ENCODE measurements at regions not wholly inside any gene's neighbourhood (a gene's known extent, or its start where the extent isn't known, plus 50 kb on each side); places are given as distances from the start of the nearest gene placed in this dataset.

DNA sequence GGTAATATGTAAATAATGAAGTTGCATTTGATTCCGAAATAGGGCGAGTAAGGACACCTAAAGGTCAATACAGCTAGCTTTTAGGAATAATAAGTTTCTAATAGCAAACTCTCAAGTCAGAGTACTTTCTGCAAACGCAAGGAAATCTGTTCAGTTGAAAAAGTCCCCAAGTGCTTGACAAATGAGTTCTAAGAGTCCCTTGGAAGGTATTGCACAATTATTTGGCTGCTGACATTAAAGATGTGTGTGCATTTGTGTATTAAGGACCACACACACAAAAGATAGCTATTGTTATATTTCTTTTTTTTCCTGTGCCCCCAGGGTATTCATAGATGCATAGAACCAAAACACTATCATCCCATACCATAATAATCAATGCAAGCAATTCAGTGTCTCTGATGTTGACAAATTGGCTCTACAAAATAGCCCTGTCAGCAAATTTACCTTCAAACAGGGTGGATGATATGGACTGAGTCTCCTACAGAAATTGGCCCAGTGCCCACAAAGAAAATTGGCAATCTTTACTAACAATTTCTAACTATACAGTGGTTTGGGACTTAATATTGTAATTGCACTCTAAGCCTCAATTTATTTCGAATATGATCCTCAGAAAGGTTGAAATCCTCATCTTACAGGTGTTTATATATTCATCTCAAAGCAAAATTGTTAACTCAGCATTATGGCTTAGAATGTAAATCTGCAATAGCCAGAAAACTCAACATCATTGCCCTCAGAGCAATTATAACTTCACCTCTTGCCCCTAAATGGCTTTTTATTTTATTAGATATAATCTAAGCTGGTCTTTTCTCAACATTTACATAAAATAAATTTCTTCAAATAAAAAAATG, 827.2 kb downstream of the MAT2B start:
- Histone ChIP-seq H3K27me3 (no peaks in the 10 kb centered on the region), H3K4me1 (ENCODE audit: low read depth) (no peaks in the 10 kb centered on the region), H3K27ac (no peak overlapping the region), H3K36me3 (no peaks in the 10 kb centered on the region), H3K9me3 (ENCODE audit: low read depth) (no peaks in the 10 kb centered on the region), H3K4me3 (no peak overlapping the region)
- TF ChIP-seq, protein P1, sequence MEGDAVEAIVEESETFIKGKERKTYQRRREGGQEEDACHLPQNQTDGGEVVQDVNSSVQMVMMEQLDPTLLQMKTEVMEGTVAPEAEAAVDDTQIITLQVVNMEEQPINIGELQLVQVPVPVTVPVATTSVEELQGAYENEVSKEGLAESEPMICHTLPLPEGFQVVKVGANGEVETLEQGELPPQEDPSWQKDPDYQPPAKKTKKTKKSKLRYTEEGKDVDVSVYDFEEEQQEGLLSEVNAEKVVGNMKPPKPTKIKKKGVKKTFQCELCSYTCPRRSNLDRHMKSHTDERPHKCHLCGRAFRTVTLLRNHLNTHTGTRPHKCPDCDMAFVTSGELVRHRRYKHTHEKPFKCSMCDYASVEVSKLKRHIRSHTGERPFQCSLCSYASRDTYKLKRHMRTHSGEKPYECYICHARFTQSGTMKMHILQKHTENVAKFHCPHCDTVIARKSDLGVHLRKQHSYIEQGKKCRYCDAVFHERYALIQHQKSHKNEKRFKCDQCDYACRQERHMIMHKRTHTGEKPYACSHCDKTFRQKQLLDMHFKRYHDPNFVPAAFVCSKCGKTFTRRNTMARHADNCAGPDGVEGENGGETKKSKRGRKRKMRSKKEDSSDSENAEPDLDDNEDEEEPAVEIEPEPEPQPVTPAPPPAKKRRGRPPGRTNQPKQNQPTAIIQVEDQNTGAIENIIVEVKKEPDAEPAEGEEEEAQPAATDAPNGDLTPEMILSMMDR (IDR thresholded peaks at IDR 0.05; ENCODE audit: low read depth, low read length), result no peak
- DNase-seq (ENCODE audit: low read depth in 1 of 2, low spot score in 1 of 2), result no peak

DNA sequence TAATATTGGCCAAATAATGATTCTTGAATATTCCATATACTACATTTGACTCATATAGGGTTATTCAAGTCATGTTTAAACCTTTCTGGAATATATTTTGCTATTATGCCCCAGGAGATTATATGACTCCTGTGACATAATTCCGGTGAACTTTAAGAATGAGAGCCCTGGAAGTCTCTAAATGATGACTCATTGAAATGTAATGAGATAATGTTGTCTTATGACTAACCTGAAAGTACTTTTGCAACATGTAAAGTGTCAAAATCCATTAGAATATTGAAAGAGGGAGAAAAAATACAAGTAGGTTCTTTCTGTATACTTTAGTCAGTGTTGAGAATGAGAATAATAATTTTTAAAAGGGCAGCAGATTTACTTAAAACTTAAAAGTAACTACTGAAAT, 830.4 kb downstream of the MAT2B start:
- H3K27me3 ChIP-seq, result no peaks in the 10 kb centered on the region
- no peak overlapping the region for H3K4me3 ChIP-seq
- H3K4me1 ChIP-seq (ENCODE audit: low read depth), result no peaks in the 10 kb centered on the region
- H3K27ac ChIP-seq, result no peak overlapping the region
- peak in 1 of 2 donors; percentile 71 for DNase-seq (ENCODE audit: low read depth in 1 of 2, low spot score in 1 of 2)
- no peaks in the 10 kb centered on the region for H3K36me3 ChIP-seq
- TF ChIP-seq, protein P1 (IDR thresholded peaks at IDR 0.05; ENCODE audit: low read depth, low read length), result no peak
- H3K9me3 ChIP-seq (ENCODE audit: low read depth), result no peaks in the 10 kb centered on the region

DNA sequence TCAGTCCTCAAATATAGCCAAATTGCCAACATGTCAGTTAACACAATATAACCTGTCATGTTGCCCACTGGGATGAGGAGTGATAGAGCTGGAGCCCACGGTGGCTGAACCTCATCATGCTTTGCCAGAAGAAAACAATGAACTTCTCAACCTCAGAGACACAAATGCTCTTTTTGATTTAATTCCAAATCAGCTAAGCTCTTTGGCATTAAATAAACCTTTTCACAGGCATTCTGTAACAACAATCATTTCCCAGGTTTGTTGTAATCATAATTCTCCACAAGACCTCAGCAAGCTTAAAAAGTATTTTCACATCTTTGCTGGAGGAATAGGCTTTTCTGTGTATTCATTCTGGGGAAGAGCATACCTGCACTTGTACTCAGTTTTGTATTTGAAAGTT, 830.9 kb downstream of the MAT2B start:
- H3K9me3 ChIP-seq (ENCODE audit: low read depth), result no peaks in the 10 kb centered on the region
- TF ChIP-seq, protein P1 (IDR thresholded peaks at IDR 0.05; ENCODE audit: low read depth, low read length), result no peak
- no peaks in the 10 kb centered on the region for H3K4me1 ChIP-seq (ENCODE audit: low read depth)
- no peaks in the 10 kb centered on the region for H3K36me3 ChIP-seq
- H3K4me3 ChIP-seq, result no peak overlapping the region
- no peaks in the 10 kb centered on the region for H3K27me3 ChIP-seq
- H3K27ac ChIP-seq, result no peak overlapping the region
- DNase-seq (ENCODE audit: low read depth in 1 of 2, low spot score in 1 of 2), result no peak

DNA sequence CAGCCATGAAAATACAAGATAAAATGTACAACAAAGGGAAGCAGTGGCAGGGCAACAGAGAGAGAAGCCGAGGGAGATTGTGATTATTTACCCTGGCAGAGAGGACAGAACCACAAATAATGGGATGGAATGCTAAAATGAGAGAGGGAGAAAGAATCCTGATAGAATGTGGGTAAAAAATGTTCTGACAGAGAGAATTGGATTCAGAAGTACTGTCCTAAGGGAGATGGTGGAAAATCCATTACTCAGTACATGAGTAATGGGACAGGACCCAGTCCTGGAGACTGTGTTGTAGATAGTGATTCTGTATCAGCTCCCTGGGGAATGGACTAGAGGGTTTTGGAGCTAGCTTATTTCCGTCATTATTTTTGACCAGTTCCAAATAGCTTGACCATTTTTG, 831.5 kb downstream of the MAT2B start:
- no peak overlapping the region for H3K4me3 ChIP-seq
- no peaks in the 10 kb centered on the region for H3K4me1 ChIP-seq (ENCODE audit: low read depth)
- no peaks in the 10 kb centered on the region for H3K9me3 ChIP-seq (ENCODE audit: low read depth)
- no peak overlapping the region for H3K27ac ChIP-seq
- H3K27me3 ChIP-seq, result no peaks in the 10 kb centered on the region
- peak in 1 of 2 donors; percentile 88 for DNase-seq (ENCODE audit: low read depth in 1 of 2, low spot score in 1 of 2)
- H3K36me3 ChIP-seq, result no peaks in the 10 kb centered on the region
- TF ChIP-seq, protein P1 (IDR thresholded peaks at IDR 0.05; ENCODE audit: low read depth, low read length), result no peak

DNA sequence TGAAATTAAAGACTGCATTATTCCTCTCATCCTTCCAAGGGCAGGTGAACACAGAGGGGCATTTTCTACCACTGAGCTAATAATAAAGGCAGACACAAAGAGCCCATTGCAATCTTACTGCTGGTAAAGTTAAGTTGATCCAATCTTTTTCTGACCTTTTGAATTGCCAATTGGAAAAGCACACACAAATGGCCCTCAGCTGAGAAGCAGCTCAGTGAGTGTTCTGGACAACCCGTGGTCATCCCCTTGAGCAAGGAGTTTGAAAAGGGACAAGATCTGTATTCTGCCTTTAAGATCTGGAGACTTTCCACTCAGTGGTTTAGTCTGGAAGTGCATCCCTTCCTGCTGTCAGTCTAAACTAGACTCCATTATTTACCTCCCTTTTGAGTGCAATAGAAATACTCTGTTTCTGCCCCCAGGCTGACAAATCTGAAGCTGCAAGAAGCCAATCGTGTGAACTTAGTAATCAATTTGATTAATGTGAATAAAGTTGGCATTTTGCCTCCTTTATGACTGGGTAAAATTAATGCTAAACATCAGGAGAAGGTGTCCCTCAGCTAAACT, 835.7 kb downstream of the MAT2B start:
- Histone ChIP-seq H3K27me3 (no peaks in the 10 kb centered on the region), H3K36me3 (no peaks in the 10 kb centered on the region), H3K4me1 (ENCODE audit: low read depth) (no peaks in the 10 kb centered on the region), H3K4me3 (no peak overlapping the region), H3K9me3 (ENCODE audit: low read depth) (no peaks in the 10 kb centered on the region), H3K27ac (no peak overlapping the region)
- DNase-seq (ENCODE audit: low read depth in 1 of 2, low spot score in 1 of 2), result no peak
- TF ChIP-seq, protein P1 (IDR thresholded peaks at IDR 0.05; ENCODE audit: low read depth, low read length), result no peak

Measured in cardiac muscle cell (in vitro differentiated cells and primary cell).